DMS153 treated with DMSO at 0.1 percent for 48 hours (cell line): ENCODE measurements at regions not wholly inside any gene's neighbourhood (a gene's known extent, or its start where the extent isn't known, plus 50 kb on each side); places are given as distances from the start of the nearest gene placed in this dataset.
"Not testable (repeated sequence)": the region's sequence is repeated elsewhere in the genome, so short reads cannot be mapped to it uniquely, and the experiment has no call there.

Source experiments
- DNase-seq: peaks from one replicate; lab custom pipeline; 2025; ENCODE audit not compliant: unreplicated experiment; lab: John Stamatoyannopoulos, UW

GRCh38 chr5:87134513-87134912 lies 133.2 kb upstream of the RASA1 start:
- DNase-seq: not testable (repeated sequence)

- DNase-seq: no peak
Observed at GRCh38 chr5:87136096-87136495, 131.6 kb upstream of the RASA1 start.

- no peak for DNase-seq
Observed at GRCh38 chr5:87136733-87137132, 130.9 kb upstream of the RASA1 start.

DNA sequence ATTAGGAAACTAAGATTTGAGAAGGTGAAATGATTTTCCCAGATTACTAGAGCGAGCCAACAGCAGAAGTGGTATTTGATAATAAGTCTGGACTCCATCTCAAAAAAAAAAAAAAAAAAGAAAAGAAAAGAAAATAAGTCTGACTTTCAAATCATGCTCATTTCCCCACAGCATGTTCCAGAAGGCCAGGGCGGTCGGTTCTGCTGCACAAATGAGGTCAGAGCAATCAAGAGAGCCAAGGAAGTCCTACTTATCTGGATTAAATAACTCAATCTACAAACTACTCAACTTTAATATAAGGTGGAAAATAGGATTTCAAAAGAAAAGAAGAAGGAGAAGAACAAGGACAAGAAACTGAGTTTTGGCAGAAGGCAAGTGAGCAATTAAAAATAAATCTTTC lies 130.4 kb upstream of the RASA1 start:
- no peak for DNase-seq

DNA sequence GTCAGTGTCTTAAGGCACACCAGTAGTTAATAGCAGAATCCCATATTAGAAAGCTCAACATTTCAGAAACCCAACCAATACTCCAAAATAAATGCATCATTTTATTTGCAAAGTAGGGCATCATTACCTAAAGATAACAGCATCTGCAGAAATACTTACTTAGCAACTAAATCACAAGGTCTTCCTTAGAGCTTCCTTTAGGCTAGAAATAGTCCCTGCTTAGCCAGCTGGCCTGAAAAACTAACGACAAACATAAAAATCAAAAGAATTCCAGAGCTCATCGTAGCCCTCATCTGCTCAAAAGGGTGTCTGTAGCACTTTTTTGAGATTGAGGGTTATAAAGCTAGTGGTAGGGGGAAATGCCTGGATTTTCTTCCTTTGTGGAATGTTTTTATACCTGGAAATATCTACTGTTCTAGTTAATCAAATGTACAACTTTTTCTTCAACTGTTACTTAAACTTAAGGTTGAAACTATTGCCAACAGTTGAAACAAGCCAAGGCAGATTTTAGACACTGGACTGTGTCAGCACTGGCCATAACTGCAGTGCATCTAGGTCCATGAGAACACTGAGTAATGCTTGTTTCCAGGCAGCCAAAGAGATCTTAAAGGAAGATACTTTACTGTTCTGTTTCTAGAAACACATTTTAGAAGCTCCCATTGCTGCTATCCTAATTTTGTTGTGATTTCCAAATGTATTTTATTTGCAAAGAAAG lies 129.4 kb upstream of the RASA1 start:
- DNase-seq: no peak

DNA sequence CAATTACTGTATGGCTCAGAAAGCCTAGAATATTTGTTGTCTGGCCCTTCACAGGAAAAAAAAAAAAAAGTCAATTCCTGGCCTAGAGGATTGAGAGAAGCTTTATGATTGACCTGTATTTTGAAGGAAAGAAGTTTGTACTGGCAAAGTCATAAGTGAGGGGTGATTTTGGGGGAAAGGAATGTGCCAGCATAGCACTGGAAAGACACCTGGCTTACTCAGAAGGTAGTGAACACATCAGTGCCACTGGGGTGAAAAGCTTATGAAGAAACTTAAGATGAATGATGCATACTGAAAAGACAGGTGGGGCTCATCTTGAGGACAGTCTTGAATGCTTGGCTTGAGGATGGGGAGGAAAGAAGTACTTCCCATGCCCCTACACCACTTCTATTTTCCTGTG lies 127.9 kb upstream of the RASA1 start:
- DNase-seq: no peak

DNA sequence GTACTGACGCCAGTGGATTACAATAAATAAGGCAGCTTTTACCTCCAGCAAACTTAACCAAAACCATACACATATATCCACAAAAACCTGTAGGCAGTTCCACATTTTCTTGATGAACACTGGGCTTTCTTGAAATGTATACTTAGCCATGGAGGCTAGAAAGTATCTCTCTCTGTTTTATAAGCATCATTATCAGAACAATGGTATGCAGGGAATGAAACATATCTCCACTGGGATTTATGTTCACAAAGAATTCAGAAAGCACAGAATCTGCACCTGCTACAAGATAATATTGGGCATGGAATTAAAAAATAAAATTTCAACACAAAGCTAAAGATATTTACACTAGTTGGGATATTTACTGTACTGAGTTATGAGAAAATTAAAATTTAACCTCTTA lies 126.1 kb upstream of the RASA1 start:
- no peak for DNase-seq

- DNase-seq: not testable (repeated sequence)
Observed at GRCh38 chr5:87145853-87146252, 121.8 kb upstream of the RASA1 start.

GRCh38 chr5:87147441-87147840 lies 120.2 kb upstream of the RASA1 start:
- no peak for DNase-seq

- DNase-seq: no peak
Observed at GRCh38 chr5:87150630-87151029, 117.1 kb upstream of the RASA1 start.

- no peak for DNase-seq
Observed at GRCh38 chr5:87151547-87151946, 116.1 kb upstream of the RASA1 start.

- DNase-seq: no peak
Observed at GRCh38 chr5:87152886-87153285, 114.8 kb upstream of the RASA1 start.

DNA sequence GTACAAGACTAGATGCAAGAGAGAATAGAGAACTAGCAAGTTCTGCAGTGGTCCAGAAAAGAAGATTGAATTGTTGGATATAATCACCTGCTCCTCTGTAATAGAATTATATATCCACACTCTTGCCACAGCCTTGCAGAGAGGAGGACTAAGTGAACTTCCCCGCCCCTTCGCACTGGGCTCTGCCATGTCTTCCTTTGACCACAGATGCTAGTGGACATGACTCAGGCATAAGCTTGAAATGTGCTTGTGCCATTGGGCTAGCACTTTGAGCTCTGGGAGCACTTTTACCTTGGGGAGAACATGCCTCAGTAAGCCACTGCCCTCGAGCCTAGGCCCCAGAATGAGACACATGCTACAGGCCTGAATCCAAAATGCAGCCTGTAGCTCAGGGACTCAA lies 113.5 kb upstream of the RASA1 start:
- no peak for DNase-seq

GRCh38 chr5:87155106-87155505 lies 112.6 kb upstream of the RASA1 start:
- DNase-seq: no peak

- no peak for DNase-seq
Observed at GRCh38 chr5:87156631-87157030, 111.1 kb upstream of the RASA1 start.

DNA sequence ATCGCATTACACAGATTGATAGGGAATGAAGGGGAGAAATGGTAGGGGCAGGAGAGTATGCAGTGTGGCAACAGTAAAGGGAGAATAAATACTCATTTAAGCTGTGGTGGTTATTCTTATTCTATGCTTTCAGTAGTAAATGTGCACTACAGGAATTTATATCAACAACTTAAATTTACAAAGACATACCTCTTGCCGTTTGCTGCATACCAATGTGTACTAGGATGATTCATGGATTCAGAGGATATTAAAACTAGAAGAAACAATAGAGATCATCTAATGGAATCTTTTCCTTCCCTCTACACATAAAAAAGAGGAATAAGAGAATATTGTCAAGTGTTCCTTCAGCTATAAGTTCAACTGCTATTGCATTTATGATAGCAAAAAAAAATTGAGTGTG lies 103.3 kb upstream of the RASA1 start:
- DNase-seq: no peak

DNA sequence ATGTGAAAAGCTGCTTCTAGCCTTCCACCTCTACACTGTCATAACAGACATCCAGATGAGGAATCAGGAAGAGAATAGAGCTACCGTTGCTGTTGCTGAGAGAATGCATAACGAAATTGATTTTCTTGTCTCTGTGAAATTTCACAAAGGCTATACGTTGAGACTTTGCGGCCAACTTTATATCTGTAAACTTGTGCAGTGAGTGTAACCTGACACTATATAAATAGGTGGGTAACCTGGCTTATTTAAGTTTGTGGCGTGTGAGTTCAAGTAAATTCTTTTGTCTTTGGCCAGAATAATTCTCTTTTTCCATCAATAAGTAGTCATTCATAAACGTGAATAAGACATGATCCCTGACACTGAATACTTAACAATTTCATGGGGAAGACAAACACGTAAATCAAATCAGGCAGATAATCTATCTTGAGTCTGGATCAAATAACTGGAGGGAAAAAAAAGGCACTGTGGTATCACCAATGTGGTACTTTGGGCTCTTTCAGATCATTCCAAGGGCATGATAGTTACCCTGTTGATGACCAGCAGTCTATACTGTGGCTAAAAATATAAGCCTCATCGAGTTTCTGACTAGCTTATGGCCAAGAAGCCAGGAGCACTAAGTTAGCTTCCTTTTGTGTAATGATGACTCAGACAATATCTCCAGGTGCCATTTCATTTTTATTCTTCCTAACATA lies 98.2 kb upstream of the RASA1 start:
- no peak for DNase-seq

- no peak for DNase-seq
Observed at GRCh38 chr5:87170799-87171198, 96.9 kb upstream of the RASA1 start.

DNA sequence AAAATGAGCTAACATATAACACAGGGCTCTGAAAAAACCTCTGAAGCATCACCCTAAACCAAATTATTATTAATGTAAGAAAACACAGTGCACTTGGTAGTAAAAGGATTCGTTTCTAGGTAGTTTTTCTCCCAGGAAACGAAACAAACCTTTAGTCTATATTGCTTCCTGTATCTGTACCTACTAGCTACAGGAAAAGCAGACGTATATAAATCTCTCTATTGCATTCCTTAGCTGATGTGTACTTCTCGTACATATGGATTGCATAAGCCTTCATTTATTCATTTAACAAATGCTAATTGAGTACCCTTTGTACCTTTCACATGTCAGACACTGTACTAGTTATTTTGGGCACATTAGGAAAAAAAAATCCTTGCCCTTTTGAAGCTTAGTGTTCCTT lies 85.0 kb upstream of the RASA1 start:
- no peak for DNase-seq

DNA sequence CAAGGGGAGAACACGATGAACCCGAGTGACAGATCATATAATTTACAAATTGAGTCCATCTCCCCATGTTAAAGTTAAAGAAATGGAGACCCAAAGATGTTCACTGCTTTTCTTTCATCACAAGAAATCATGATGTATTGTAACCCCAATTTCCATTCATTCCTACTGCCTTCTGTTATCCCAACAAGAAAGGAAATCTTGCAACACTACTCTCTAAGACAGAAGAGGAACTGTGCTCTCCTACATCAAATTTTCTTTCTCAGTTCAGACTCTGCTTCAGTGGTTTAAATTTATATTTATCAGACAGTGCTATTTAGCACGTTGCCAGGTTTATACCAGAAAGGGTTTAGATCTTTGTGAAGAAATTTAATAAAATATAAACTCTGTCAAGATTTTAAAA lies 83.8 kb upstream of the RASA1 start:
- DNase-seq: no peak

DNA sequence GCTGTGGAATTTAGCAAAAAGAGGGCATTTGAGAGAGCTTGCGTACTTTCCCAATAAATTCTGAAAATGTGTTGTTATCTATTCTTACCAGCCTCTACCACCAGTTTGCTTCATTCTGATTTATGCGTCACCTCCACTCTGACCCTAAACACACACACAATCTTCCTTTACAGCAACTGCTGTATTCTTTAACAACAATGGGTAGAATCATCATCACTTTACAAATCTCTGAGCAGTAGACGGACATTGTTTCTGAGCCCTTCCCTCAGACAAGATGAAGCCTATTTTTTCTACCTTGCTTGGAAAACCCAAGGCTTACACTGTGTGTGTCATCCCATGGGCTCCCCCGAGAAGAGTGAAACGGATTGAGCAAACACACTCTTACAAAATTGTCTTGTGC lies 83.1 kb upstream of the RASA1 start:
- no peak for DNase-seq

DNA sequence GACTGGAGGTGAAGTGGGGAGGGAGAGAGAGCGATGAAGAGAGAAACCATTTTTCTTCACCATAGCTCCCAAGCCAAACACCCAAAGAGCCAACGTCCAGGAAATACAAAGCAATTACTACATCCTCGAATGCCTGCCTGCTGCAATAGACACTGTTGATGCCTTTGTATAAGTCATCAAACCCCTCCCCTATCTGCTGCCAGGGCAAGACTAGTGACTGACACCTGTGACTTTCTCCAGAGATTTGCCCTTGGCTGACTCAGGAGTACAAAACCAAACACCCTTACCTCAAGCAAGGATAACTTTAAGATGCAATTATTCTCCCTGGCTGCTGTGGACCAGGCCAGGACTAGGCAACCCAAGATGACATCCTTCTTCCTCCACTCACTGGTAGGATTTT lies 81.8 kb upstream of the RASA1 start:
- no peak for DNase-seq

- DNase-seq: no peak
Observed at GRCh38 chr5:87188391-87188790, 79.3 kb upstream of the RASA1 start.
